NCI-H82 (cell line): ENCODE measurements at regions not wholly inside any gene's neighbourhood (a gene's known extent, or its start where the extent isn't known, plus 50 kb on each side); places are given as distances from the start of the nearest gene placed in this dataset.
"Not testable (repeated sequence)": the region's sequence is repeated elsewhere in the genome, so short reads cannot be mapped to it uniquely, and the experiment has no call there.

Source experiments
- DNase-seq: peaks from one replicate; lab custom pipeline; 2025; lab: John Stamatoyannopoulos, UW

- DNase-seq, result no peak
Observed at GRCh38 chr9:82382887-82383616, 394.5 kb downstream of the SPATA31D1 start.

- no peak for DNase-seq
Observed at GRCh38 chr9:82385633-82386032, 397.1 kb downstream of the SPATA31D1 start.

GRCh38 chr9:82397534-82397933 is 409.0 kb downstream of the SPATA31D1 start:
- no peak for DNase-seq

- DNase-seq, result no peak
Observed at GRCh38 chr9:82404196-82404870, 415.8 kb downstream of the SPATA31D1 start.

- DNase-seq, result no peak
Observed at GRCh38 chr9:82404881-82405280, 416.3 kb downstream of the SPATA31D1 start.

GRCh38 chr9:82406456-82407085 is 418.0 kb downstream of the SPATA31D1 start:
- no peak for DNase-seq

GRCh38 chr9:82410306-82410705 is 421.7 kb downstream of the SPATA31D1 start:
- no peak for DNase-seq

GRCh38 chr9:82410866-82411265 is 422.3 kb downstream of the SPATA31D1 start:
- DNase-seq, result no peak

- DNase-seq, result no peak
Observed at GRCh38 chr9:82412586-82413305, 424.2 kb downstream of the SPATA31D1 start.

- no peak for DNase-seq
Observed at GRCh38 chr9:82417501-82417900, 428.9 kb downstream of the SPATA31D1 start.

- DNase-seq, result no peak
Observed at GRCh38 chr9:82418334-82418733, 429.8 kb downstream of the SPATA31D1 start.

GRCh38 chr9:82419696-82420486 is 431.3 kb downstream of the SPATA31D1 start:
- no peak for DNase-seq

GRCh38 chr9:82421498-82421897 is 432.9 kb downstream of the SPATA31D1 start:
- no peak for DNase-seq

GRCh38 chr9:82423700-82424099 is 435.1 kb downstream of the SPATA31D1 start:
- no peak for DNase-seq

- no peak for DNase-seq
Observed at GRCh38 chr9:82424599-82425120, 436.1 kb downstream of the SPATA31D1 start.

- no peak for DNase-seq
Observed at GRCh38 chr9:82431121-82431520, 442.5 kb downstream of the SPATA31D1 start.

GRCh38 chr9:82433290-82433931 is 444.8 kb downstream of the SPATA31D1 start:
- DNase-seq, result not testable (repeated sequence)

GRCh38 chr9:82436475-82436874 is 447.9 kb downstream of the SPATA31D1 start:
- no peak for DNase-seq

GRCh38 chr9:82437183-82437582 is 448.6 kb downstream of the SPATA31D1 start:
- DNase-seq, result not testable (repeated sequence)

- DNase-seq, result no peak
Observed at GRCh38 chr9:82438581-82438980, 450.0 kb downstream of the SPATA31D1 start.

GRCh38 chr9:82443312-82443711 is 454.7 kb downstream of the SPATA31D1 start:
- DNase-seq, result no peak
